HK-2 (cell line): ENCODE measurements at regions not wholly inside any gene's neighbourhood (a gene's known extent, or its start where the extent isn't known, plus 50 kb on each side); places are given as distances from the start of the nearest gene placed in this dataset.

ENCODE experiments used
- DNase-seq: peaks from one replicate; pipeline ENCODE4 v3.0.0-alpha.2; 2018; ENCODE audit not compliant: unreplicated experiment

DNA sequence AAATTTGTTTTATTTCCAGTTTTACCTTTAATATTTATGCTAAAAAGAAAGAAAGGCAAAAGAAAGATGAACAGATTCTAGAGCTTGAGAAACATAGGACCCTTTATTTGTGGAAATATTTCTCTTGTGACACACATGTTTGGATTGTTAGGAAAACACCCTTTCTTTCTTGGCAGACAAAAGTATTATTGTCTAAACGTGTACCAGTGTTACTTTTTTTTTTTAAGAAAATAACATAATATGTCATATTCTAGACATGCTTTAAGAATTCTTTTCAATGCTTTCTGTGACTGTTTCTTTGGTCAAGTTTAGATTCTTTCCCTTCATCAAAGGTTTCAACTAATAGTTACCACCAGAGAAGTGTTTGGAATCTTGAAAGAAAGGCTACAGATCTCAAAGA lies 183.4 kb upstream of the CNR1 start:
- DNase-seq = no peak

GRCh38 chr6:88342336-88342735 lies 176.2 kb upstream of the CNR1 start:
- DNase-seq = no peak

DNA sequence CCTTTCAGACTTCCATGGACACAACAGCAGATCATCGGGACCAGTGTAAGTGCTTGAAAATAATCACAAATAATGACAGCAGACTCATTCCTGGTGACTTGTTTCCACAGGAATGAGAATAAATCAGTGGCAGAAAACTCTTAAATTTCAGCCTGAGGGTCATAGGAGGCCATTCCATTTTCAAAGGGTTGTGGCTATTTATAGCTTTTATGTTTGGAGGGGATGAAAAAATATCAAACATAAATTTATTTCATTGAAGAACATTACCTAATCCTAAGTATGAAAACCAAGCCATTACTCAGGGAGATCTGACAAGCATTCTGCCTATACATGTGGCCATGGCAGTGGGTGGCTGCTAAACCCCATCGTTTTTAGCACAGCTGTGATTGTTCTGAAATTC lies 173.6 kb upstream of the CNR1 start:
- no peak for DNase-seq

GRCh38 chr6:88321306-88321705 lies 155.2 kb upstream of the CNR1 start:
- no peak for DNase-seq

- no peak for DNase-seq
Measured at GRCh38 chr6:88311561-88311960, 145.4 kb upstream of the CNR1 start.

DNA sequence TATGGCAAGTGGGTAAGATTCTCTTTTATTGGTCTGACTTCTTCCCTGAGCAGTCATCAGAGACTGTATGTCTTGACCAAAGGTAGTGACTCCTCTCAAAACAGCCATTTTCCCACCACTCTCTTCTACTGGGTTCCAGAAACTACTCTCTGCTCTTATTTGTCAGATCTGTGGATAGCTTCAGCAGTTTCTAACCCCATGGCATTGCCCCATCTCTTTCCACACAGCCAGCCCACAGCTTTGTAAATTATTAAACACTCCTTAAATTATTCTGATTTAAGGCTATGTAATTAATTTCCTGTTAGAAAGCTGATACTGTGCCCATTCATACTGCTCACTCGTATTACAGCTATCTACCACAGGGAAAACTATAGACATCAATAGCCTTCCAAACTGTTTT lies 138.4 kb upstream of the CNR1 start:
- DNase-seq = no peak

DNA sequence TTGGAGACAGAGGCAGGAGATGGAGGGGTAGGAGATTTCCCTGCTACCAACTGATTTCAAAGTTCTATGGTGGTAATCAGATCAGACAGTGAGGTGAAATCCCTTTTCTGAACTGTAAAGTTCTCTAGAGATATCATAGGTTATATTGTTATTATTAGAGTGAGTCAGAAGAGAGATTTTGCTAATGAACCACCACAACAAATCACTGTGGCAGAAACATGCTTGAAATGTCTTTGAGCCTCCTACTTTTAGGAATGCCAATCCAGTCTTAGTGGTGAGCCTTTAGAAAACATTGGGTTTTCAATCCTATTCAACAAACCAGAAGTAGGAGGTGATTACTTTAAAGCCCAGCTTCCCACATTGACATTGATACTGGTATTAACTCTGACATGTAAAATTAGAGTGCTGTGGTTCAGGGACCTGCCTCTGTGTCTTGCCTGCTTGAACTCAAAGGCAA lies 136.7 kb upstream of the CNR1 start:
- DNase-seq = no peak

DNA sequence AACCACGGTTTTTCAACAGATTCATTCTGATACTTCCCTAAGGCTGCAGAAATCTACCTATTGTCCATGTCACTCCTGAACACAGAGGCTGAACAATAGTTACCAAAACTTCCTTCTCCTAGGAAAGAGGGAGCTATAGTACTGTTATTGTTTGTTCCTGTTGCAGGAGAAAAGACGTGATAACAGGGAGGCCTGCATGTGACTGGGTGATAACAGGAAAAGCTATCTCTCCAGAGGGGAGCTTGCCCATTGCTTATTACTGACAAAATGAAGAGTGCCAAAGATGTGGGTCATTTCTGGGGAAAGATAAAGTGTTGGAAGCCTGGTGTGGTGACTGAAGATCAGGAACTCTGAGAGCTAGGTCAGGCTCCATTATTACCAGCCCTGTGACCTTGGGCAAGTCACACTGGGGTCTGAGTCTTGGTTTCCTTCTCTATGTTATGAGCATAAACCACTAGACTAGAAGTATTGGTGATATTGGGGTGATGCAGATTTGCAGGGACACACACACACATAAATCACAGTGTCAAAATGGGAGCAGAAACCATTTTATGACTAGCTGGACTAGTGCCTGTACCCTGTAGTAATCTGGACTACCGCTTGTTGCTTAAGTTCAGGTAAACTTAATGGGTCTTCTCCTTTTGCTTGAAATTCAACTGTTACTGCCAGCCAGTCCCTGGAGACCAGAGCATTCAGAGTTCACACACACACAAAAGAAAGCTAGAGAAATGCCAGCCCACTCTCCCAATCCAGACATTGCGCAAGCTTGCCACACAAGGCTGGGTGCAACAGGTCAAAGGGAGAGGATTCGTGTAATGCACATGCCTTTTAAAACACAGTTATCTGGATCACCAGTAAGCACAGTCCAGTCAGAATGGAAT lies 136.0 kb upstream of the CNR1 start:
- no peak for DNase-seq

GRCh38 chr6:88301256-88301655 lies 135.1 kb upstream of the CNR1 start:
- no peak for DNase-seq

DNA sequence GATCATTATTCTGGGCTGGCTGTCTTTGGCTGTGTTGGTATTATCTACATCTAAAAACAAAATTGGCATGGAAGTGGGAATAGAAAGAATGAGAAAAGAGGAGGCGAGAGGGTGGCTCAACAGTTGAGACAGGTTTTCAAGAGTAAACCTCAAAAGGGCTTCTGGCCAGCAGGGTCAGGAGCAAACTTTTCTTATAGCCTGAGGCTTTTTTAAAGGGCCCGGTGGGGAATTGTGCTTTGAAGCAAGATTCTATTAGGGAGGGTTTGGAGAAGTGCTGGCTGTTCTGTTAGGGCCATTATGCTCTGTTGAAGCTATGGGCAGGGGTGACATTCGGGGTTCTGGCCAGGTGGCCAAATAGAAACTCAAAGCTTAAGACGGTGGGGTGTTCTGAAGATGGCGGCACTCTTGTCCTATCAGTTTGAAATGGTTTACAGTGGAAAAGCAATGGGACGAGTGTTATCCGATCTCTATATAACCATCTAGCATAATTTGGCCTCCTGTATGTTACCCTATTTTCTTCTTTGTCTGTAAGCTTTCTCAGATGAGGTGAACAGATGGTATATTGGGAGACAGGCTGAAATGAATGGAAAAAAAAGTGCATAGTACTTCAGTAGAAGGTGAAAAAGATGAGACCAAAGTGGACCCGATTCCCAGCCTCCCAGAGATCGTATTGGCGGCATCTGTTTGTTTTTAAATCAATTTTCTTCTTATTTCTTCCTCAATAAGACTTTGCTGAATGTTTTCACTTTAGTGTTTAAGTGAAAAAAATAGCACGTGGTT lies 132.1 kb upstream of the CNR1 start:
- DNase-seq = no peak

DNA sequence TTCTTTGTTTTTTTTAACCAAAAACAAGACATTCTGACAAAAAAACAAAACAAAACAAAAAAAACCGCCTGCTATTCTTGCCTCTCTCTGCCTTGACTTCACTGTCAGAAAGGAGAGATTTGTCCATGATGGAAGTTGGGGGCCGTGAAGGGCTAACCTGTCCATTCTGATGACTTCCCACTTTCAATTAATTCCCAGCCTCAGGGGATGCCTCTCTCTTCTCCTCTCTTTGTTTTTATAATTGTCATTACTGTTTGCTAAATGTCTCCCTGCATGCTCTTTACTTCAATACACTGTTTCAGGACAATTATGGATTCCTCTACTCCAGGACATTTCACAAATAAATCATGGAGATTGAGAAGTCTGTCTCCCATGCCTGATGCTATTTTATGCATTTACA lies 130.5 kb upstream of the CNR1 start:
- DNase-seq = no peak

DNA sequence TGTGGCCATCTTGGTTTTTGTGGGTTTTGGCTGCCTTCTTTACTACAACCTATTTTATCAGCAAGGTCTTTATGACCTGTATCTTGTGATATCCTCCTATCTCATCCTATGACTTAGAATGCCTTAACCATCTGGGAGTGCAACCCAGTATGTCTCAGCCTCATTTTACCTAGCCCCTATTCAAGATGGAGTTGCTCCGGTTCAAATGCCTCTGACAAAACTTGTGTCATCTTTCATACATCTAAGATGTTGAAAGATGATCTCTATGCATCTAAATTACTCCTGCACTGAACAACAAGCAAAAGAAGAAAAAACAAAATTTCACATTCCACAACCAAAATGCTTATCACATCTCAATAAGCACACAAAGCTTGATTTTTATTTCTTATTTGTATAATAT lies 129.5 kb upstream of the CNR1 start:
- DNase-seq = no peak

GRCh38 chr6:88294702-88295101 lies 128.6 kb upstream of the CNR1 start:
- no peak for DNase-seq

DNA sequence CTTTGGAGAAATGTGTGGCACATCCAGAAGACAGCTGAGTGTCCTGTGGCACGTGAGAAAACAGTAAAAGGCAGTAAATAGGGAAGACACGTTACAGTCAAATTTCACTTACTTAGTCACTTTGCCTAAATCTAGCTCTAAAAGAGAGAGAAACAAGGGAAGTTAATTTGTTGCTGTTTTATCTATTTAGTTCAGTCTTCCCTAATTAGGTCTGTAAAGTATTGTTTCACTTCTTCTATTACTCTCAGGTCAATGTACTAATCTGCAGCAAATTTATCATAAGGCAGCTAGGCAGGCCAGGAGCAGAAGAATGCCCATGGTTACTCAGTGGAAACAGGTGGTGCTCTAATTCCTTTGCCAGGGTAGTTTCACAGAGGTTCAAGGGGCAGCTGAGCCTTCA lies 124.3 kb upstream of the CNR1 start:
- DNase-seq = no peak

GRCh38 chr6:88287696-88288095 lies 121.5 kb upstream of the CNR1 start:
- no peak for DNase-seq

DNA sequence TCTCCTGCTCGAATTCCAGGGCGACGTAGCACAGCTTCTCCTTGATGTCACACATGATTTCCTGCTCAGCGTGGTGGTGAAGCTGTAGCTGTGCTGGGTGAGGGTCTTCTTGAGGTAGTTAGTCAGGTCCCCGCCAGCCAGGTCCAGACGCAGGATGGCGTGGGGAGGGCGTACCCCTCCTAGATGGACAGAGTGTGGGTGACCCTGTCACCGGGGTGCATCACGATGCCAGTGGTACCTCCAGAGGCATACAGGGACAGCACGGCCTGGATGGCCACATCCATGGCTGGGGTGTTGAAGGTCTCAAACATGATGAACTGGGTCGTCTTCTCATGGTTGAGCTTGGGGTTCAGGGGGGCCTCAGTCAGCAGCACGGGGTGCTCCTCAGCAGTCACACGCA lies 110.2 kb upstream of the CNR1 start:
- no peak for DNase-seq

- DNase-seq = no peak
Measured at GRCh38 chr6:88268508-88268907, 102.4 kb upstream of the CNR1 start.

DNA sequence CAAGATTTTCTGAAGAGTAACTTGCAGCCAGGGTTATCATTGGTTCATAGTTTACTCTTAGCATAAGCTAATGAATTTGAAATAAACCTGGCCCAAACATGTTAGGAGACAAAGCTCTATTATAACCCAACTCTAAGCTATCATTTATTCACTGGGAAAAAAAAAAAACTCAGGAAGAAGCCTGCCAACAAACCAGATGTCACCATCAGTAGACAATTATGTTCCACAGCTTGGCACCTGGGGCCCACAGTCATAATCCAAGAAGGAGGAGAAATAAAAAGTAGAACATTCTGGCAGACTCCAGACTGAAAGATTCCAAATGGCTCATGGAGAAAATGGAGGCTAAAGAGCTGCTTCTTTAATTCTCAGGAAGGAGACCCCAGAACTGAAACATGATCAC lies 100.0 kb upstream of the CNR1 start:
- no peak for DNase-seq

DNA sequence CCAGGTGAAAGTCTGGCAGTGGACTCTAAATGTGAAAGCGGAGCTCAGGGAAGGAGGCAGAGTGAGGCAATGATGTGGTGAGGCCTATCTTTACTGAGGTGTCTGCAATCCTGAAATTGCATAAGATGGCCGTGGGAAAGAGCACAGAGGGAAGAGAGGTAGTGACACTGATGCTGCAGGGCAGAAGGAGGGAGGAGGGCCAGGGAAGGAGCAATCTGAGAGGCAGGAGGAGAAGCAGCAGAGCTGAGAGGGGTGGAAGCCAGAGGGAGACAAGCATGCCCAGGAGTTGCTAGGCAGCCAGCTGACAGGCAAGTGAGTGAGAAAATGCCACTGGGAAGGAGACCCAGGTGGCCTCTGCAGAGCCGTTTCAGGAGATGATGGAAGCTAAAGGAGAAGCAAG lies 97.4 kb upstream of the CNR1 start:
- DNase-seq = no peak

GRCh38 chr6:88262332-88262731 lies 96.2 kb upstream of the CNR1 start:
- DNase-seq = no peak

- no peak for DNase-seq
Measured at GRCh38 chr6:88251301-88251700, 85.2 kb upstream of the CNR1 start.

DNA sequence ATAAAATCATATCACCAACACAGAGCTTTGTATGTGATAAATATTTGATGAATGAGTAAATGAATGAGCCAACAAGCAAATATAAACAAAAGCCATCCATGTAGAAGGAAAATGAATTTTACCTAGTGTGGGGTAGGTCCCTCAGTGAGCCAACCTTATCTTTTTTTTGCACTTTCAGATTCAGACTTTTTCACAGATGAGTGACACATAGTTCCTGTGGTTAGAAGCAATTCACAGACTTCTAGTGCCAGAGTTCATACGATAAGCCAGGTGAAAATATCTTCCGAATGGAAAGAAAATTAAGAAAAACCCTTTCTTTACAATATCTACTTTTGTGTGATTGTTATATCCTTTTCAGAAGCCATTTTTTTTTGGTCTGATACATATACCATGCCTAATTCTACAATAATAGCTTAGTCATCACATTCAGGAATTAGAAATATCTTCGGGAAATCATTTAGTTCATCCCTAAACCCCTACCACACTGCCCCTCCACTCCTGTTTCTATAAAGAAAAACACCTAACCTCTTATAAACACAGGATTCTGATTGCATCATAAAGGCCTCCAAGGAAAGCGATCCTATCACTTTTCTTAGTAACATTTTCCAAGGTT lies 82.7 kb upstream of the CNR1 start:
- no peak for DNase-seq

DNA sequence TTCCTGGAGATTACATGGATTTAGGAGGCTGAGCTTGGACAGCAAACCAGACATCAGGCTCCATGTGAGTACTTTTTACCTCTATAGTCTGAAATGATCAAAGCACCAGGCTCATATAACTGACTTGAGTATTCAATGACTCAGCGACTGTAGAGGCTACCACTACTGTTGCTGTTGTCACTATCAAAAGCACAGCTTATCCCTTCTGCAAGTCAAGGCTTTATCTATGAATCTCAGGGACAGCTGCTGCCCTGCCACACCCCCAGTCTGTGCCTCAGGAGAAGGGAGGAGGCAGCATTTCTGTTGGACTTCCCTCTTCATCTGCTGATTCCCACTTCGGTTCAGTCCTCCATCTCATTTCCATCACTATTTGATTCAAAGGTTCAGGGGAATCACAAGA lies 80.5 kb upstream of the CNR1 start:
- DNase-seq = no peak
